HEK293T (cell line): ENCODE measurements at regions not wholly inside any gene's neighbourhood (a gene's known extent, or its start where the extent isn't known, plus 50 kb on each side); places are given as distances from the start of the nearest gene placed in this dataset.

Source experiments
- BHLHE40 ChIP-seq: fragments of 450-650 bp; IDR thresholded peaks from 2 replicates; pipeline ENCODE4 v1.6.1; 2016; ENCODE audit warnings: mild to moderate bottlenecking, moderate library complexity, borderline replicate concordance
- CTBP1 ChIP-seq: fragments of 450-650 bp; IDR thresholded peaks from 2 replicates; pipeline ENCODE4 v1.6.1; 2016; ENCODE audit warnings: borderline replicate concordance
- FOXA1 ChIP-seq: fragments of 450-650 bp; IDR thresholded peaks from 2 replicates; pipeline ENCODE4 v1.6.1; 2016; ENCODE audit warnings: mild to moderate bottlenecking
- FOXK2 ChIP-seq: fragments of 450-650 bp; IDR thresholded peaks from 2 replicates; pipeline ENCODE4 v1.6.1; 2016; ENCODE audit warnings: mild to moderate bottlenecking
- FOXM1 ChIP-seq: fragments of 450-650 bp; IDR thresholded peaks from 2 replicates; pipeline ENCODE4 v1.6.1; 2017; ENCODE audit warnings: mild to moderate bottlenecking, borderline replicate concordance
- HDGF ChIP-seq: fragments of 450-650 bp; IDR thresholded peaks from 2 replicates; pipeline ENCODE4 v1.6.1; 2017; ENCODE audit warnings: antibody characterized with exemption, borderline replicate concordance
- L3MBTL2 ChIP-seq: fragments of 450-650 bp; conservative IDR thresholded peaks from 2 replicates; pipeline ENCODE4 v1.6.1; 2016; ENCODE audit warnings: mild to moderate bottlenecking
- NFRKB ChIP-seq: fragments of 450-650 bp; IDR thresholded peaks from 2 replicates; pipeline ENCODE4 v1.6.1; 2016; ENCODE audit warnings: mild to moderate bottlenecking, moderate library complexity
- PKNOX1 ChIP-seq: fragments of 450-650 bp; IDR thresholded peaks from 2 replicates; pipeline ENCODE4 v1.6.1; 2016
- SP1 ChIP-seq: fragments of 450-650 bp; IDR thresholded peaks from 2 replicates; pipeline ENCODE4 v1.6.1; 2017
- SUZ12 ChIP-seq: fragments of 450-650 bp; IDR thresholded peaks from 2 replicates; pipeline ENCODE4 v1.6.1; 2016; ENCODE audit warnings: mild to moderate bottlenecking
- TARDBP ChIP-seq: fragments of 450-650 bp; IDR thresholded peaks from 2 replicates; pipeline ENCODE4 v1.6.1; 2016
- ZNF384 ChIP-seq: fragments of 450-650 bp; IDR thresholded peaks from 2 replicates; pipeline ENCODE4 v1.6.1; 2016

- TF ChIP-seq L3MBTL2 (no peak), BHLHE40 (no peak), FOXA1 (no peak), HDGF (no peak), SP1 (no peak), CTBP1 (no peak), FOXK2 (no peak), SUZ12 (no peak), NFRKB (no peak), TARDBP (no peak), FOXM1 (no peak), ZNF384 (no peak), PKNOX1 (no peak)
Measured at GRCh38 chr3:159323848-159324247, 522.0 kb downstream of the MFSD1 start.
